ENCODE measurements at regions not wholly inside any gene's neighbourhood (a gene's known extent, or its start where the extent isn't known, plus 50 kb on each side); places are given as distances from the start of the nearest gene placed in this dataset.

DNA sequence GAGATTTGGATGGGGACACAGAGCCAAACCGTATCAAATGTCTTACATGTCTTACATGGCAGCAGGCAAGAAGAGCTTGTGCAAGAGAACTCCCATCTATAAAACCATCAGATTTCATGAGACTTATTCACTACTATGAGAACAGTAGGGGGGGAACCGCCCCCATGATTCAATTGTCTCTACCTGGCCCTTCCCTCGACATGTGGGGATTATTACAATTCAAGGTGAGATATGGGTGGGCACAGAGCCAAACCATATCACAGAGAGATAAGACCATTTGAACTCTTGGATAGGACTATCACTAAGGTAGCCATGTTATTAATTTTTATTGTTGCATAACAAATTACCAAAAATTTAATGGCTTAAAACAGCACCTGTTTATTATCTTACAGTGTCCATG lies 611.7 kb downstream of the SOX6 start:
- H3K36me3 ChIP-seq: no peaks in the 10 kb centered on the region
- no peaks in the 10 kb centered on the region for H3K4me1 ChIP-seq
- no peaks in the 10 kb centered on the region for H3K9me3 ChIP-seq
- 68 to 71% methylated on average over 3 of the region's 3 CpGs for WGBS, 2 donors
- H3K27me3 ChIP-seq: no peaks in the 10 kb centered on the region
- ATAC-seq (no peak), DNase-seq (no peak), FAIRE-seq (no peak)
- intact Hi-C loops (cut with DNase I): no loop called here
- H3K4me3 ChIP-seq: no peak overlapping the region
- TF ChIP-seq, protein P1, sequence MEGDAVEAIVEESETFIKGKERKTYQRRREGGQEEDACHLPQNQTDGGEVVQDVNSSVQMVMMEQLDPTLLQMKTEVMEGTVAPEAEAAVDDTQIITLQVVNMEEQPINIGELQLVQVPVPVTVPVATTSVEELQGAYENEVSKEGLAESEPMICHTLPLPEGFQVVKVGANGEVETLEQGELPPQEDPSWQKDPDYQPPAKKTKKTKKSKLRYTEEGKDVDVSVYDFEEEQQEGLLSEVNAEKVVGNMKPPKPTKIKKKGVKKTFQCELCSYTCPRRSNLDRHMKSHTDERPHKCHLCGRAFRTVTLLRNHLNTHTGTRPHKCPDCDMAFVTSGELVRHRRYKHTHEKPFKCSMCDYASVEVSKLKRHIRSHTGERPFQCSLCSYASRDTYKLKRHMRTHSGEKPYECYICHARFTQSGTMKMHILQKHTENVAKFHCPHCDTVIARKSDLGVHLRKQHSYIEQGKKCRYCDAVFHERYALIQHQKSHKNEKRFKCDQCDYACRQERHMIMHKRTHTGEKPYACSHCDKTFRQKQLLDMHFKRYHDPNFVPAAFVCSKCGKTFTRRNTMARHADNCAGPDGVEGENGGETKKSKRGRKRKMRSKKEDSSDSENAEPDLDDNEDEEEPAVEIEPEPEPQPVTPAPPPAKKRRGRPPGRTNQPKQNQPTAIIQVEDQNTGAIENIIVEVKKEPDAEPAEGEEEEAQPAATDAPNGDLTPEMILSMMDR (IDR thresholded peaks at IDR 0.05): no peak
- no peak overlapping the region for H3K27ac ChIP-seq

DNA sequence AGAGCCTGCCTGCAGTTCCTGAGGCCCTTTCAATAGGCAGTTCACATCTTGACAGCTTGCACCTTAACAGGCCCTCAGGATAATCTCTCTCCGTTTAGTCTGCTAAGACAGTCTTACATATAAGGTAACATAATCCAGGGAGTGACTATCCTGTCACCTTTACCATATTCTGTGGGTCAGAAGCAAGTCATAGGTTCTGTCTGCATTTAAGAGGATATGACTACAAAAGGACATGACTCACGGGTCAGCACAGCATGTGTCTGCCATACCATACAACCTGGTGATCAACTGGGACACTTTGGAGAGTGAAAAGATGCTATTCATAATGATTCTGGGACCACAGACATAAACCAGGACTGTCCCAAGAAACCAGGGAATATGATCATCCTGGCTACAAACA lies 611.1 kb downstream of the SOX6 start:
- H3K9me3 ChIP-seq: no peaks in the 10 kb centered on the region
- no peak overlapping the region for H3K4me3 ChIP-seq
- intact Hi-C loops (cut with DNase I): no loop called here
- no peak for ATAC-seq
- H3K36me3 ChIP-seq: no peaks in the 10 kb centered on the region
- no peaks in the 10 kb centered on the region for H3K4me1 ChIP-seq
- no peak overlapping the region for H3K27ac ChIP-seq
- no peak for DNase-seq
- 93% methylated on average over 2 of the region's 2 CpGs for WGBS, 2 donors
- TF ChIP-seq, protein P1 (IDR thresholded peaks at IDR 0.05): no peak
- FAIRE-seq: no peak
- no peaks in the 10 kb centered on the region for H3K27me3 ChIP-seq

DNA sequence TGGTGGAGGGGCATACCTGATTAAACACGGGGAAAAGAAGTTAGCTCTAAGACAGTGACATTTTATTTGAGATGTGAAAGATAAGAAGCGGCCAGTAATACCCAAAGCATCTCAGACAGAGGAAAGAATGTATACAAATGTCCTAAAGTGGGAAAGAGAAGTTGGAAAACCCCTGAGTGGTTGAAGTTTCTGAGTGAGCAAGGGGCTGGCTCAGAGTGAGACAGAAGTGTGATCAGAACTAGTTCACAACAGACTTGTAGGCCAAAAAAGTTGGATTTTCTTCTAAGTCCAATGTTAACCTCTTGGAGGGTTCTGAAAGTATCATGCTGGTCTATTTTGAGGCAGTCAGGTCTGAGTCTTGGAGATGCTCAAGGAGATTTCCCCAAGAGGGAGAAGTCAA lies 608.7 kb downstream of the SOX6 start:
- ATAC-seq (no peak), FAIRE-seq (no peak), DNase-seq (no peak)
- Histone ChIP-seq H3K4me1 (no peaks in the 10 kb centered on the region), H3K9me3 (no peaks in the 10 kb centered on the region), H3K27ac (no peak overlapping the region), H3K27me3 (no peaks in the 10 kb centered on the region), H3K36me3 (no peaks in the 10 kb centered on the region), H3K4me3 (no peak overlapping the region)
- WGBS, 2 donors: 70 to 76% methylated on average over 2 of the region's 2 CpGs
- intact Hi-C loops (cut with DNase I): no loop called here
- TF ChIP-seq, protein P1 (IDR thresholded peaks at IDR 0.05): no peak

DNA sequence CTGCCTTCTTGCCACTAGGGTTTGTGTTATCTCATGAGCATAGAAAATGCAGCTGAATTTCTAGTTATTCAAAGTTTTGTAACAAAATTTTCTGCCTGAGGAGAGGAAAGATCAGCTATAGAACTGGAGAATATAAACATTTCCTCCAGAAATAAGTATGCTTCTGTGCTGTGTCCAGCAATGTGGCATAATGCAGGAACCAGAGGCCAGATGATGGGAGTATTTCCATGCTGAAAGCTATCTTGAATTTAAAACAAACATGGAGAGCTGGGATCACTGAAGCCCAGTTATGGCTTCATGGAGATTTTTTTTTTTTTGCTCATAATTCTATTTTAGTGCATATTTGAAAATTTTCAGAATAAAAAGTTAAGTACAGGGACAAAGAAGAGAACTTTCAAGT lies 608.2 kb downstream of the SOX6 start:
- no peaks in the 10 kb centered on the region for H3K36me3 ChIP-seq
- DNase-seq (no peak), FAIRE-seq (no peak), ATAC-seq (no peak)
- no peaks in the 10 kb centered on the region for H3K4me1 ChIP-seq
- no peak overlapping the region for H3K4me3 ChIP-seq
- H3K27ac ChIP-seq: no peak overlapping the region
- intact Hi-C loops (cut with DNase I): no loop called here
- no peaks in the 10 kb centered on the region for H3K9me3 ChIP-seq
- H3K27me3 ChIP-seq: no peaks in the 10 kb centered on the region
- TF ChIP-seq, protein P1 (IDR thresholded peaks at IDR 0.05): no peak

DNA sequence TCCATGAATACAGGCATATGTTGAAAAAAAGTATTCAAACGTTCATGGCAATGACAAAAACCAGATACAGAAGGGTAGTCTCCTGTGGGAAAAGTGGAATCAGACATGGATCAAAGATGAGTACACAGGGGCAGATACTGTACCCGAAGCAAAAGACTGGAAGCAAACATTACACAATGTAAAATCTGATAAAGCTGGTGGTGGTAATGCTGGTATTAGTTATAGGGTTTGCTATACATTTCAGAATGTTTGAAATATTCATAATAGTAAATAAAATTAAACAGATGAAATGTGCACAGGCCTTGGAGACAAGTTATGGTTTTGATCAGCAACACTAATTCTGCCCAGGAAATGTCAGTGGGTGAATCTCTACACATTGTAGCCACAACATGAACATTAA lies 607.6 kb downstream of the SOX6 start:
- Histone ChIP-seq H3K4me3 (no peak overlapping the region), H3K9me3 (no peaks in the 10 kb centered on the region), H3K36me3 (no peaks in the 10 kb centered on the region), H3K4me1 (no peaks in the 10 kb centered on the region), H3K27ac (no peak overlapping the region), H3K27me3 (no peaks in the 10 kb centered on the region)
- TF ChIP-seq, protein P1 (IDR thresholded peaks at IDR 0.05): no peak
- WGBS, 2 donors: 54 to 57% methylated on average over 2 of the region's 2 CpGs
- no peak for DNase-seq
- intact Hi-C loops (cut with DNase I): no loop called here
- no peak for FAIRE-seq
- no peak for ATAC-seq
